ENCODE measurements at regions not wholly inside any gene's neighbourhood (a gene's known extent, or its start where the extent isn't known, plus 50 kb on each side); places are given as distances from the start of the nearest gene placed in this dataset.

DNA sequence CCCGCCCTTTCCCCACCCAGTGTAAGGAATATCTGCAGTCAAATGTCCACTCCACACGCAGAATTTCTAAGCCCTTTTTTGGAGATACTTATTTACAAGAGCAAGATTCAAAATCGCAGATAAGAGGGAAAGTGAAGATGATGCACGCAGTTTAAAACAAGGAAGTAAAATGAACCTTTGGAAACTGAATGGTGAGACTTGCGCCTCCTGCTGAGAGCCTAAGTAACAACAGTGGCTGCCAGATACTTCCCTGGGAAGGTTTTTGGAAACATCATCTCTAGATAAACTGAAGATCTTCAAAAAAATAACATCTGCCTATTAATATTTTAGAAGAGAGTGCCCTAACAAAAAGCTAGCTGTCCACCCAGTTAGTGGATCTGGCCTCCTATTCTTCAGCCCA, 963.1 kb upstream of the FAT3 start:
- H2AFZ ChIP-seq (ENCODE audit: low read length, unreplicated experiment) = no peak overlapping the region
- H3K36me3 ChIP-seq (ENCODE audit: insufficient read depth, low read length) = no peaks in the 10 kb centered on the region
- H3K27me3 ChIP-seq (ENCODE audit: insufficient read depth, low read length) = peaks cover 7% of the 10 kb centered on the region; the same call in 1 of the 2 replicates
- no peaks in the 10 kb centered on the region for H3K4me1 ChIP-seq (ENCODE audit: control insufficient read depth, insufficient read depth, low read length, unreplicated experiment)
- H3K27ac ChIP-seq (ENCODE audit: low read depth, low read length) = no peak overlapping the region
- H3K4me3 ChIP-seq (ENCODE audit: low read depth, low read length) = no peak overlapping the region
- H3K79me2 ChIP-seq (ENCODE audit: control insufficient read depth, insufficient read depth, low read length, unreplicated experiment) = no peaks in the 10 kb centered on the region

DNA sequence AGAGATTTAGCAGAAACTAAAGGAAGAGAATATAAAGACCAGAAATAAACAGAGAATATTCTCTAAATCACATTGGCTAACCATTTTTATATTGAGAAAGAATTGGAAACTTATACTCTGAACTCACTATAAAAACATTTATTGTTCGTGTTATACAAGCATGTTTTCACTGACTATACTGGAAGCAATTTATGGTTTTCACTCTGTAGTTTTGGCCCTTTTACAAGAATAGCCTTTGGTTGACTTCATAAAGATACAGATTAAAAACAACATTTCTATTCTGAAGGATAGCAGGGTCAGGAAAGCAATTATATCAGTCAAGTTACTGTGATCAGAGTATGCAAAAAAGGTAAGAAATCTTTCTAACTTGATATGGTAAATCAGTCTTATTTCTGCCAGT, 965.7 kb upstream of the FAT3 start:
- no peak overlapping the region for H3K4me3 ChIP-seq (ENCODE audit: low read depth, low read length)
- no peak overlapping the region for H2AFZ ChIP-seq (ENCODE audit: low read length, unreplicated experiment)
- no peaks in the 10 kb centered on the region for H3K79me2 ChIP-seq (ENCODE audit: control insufficient read depth, insufficient read depth, low read length, unreplicated experiment)
- H3K27me3 ChIP-seq (ENCODE audit: insufficient read depth, low read length) = peaks cover 6% of the 10 kb centered on the region; the same call in 1 of the 2 replicates
- H3K4me1 ChIP-seq (ENCODE audit: control insufficient read depth, insufficient read depth, low read length, unreplicated experiment) = no peaks in the 10 kb centered on the region
- no peak overlapping the region for H3K27ac ChIP-seq (ENCODE audit: low read depth, low read length)
- H3K36me3 ChIP-seq (ENCODE audit: insufficient read depth, low read length) = no peaks in the 10 kb centered on the region

DNA sequence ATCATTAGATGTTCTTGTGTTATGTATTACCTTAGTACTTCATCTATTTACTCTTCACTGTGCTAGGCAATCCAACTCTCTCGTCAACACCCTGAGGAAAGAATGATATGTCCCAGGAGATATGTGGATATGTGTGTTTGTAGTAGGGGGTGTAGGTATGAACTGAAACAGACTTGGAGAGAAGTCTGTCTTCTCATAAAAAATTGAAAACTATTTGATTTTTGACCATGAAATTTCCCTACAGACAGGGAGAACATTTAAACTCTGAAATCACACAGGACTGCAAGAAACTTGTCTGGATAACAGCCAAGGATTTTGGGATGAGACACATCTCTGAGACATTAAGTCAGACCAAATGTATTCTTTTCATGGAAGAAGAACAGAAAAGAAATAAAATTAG, 967.0 kb upstream of the FAT3 start:
- Histone ChIP-seq H3K79me2 (ENCODE audit: control insufficient read depth, insufficient read depth, low read length, unreplicated experiment) (no peaks in the 10 kb centered on the region), H3K4me1 (ENCODE audit: control insufficient read depth, insufficient read depth, low read length, unreplicated experiment) (no peaks in the 10 kb centered on the region), H3K4me3 (ENCODE audit: low read depth, low read length) (no peak overlapping the region), H3K27me3 (ENCODE audit: insufficient read depth, low read length) (no peaks in the 10 kb centered on the region), H3K36me3 (ENCODE audit: insufficient read depth, low read length) (no peaks in the 10 kb centered on the region), H2AFZ (ENCODE audit: low read length, unreplicated experiment) (no peak overlapping the region), H3K27ac (ENCODE audit: low read depth, low read length) (no peak overlapping the region)

DNA sequence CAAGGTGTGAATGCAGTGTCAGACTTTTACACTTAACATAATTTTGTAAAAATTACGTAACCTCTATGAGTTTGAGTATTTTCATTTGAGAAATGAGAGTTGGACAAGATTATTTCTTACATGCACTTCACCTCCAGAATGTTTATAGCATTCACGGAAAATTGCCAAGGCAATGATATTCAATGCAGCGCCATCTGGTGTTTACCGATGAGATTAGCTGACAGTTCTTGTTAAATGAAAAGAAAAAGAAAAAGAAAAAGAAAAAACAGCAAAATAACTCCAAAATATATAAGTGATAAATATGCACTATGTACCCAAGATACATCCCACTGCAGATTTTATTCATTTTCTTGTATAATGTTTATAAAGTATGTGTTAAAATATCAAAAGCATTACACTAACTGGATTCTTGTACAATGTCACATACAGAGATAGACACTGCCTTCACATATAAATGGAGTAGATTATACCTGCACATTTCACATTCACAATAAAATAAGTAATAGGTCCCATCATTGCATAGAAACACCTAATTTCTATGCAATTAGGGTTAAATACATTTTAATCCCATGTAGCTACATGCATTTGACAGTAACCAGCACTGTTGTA, 976.3 kb upstream of the FAT3 start:
- Histone ChIP-seq H3K27ac (ENCODE audit: low read depth, low read length) (no peak overlapping the region), H3K36me3 (ENCODE audit: insufficient read depth, low read length) (no peaks in the 10 kb centered on the region), H3K4me3 (ENCODE audit: low read depth, low read length) (no peak overlapping the region), H3K79me2 (ENCODE audit: control insufficient read depth, insufficient read depth, low read length, unreplicated experiment) (no peaks in the 10 kb centered on the region), H3K4me1 (ENCODE audit: control insufficient read depth, insufficient read depth, low read length, unreplicated experiment) (no peaks in the 10 kb centered on the region), H3K27me3 (ENCODE audit: insufficient read depth, low read length) (no peaks in the 10 kb centered on the region), H2AFZ (ENCODE audit: low read length, unreplicated experiment) (no peak overlapping the region)

DNA sequence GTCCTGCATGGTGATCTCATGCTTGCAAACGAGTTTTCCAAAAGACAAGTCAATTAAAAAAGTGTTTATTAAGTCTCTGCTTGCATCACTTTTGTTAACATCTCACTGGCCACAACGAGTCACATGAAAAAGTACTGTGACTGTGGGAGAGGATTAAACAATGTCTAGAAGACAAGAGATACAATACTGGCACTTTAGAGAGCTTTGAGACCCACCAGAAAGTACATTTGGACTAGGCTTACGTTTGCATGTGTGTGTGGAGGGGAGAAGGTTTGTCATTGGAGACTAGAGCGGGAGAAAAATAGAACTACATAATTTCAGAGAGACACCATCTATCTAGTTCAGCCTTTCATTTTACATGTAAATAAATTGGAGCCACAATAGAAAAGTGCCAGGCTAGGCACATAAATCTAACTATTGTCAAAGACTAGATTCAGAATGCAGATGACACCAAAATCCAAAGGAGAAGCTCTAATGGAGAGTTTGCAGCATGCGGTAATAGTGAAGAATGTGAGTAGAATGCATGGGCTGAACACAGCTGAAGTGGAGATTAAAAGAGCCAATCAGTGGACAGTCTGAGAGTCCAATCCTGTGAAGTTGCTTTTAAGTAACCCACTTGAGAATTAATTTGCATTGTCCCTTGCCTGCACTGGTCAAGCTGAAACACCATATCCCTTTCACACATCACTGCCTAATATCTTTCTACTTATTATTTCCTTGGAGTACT, 977.4 kb upstream of the FAT3 start:
- Histone ChIP-seq H2AFZ (ENCODE audit: low read length, unreplicated experiment) (no peak overlapping the region), H3K79me2 (ENCODE audit: control insufficient read depth, insufficient read depth, low read length, unreplicated experiment) (no peaks in the 10 kb centered on the region), H3K27ac (ENCODE audit: low read depth, low read length) (no peak overlapping the region), H3K4me3 (ENCODE audit: low read depth, low read length) (no peak overlapping the region), H3K4me1 (ENCODE audit: control insufficient read depth, insufficient read depth, low read length, unreplicated experiment) (no peaks in the 10 kb centered on the region), H3K36me3 (ENCODE audit: insufficient read depth, low read length) (no peaks in the 10 kb centered on the region), H3K27me3 (ENCODE audit: insufficient read depth, low read length) (no peaks in the 10 kb centered on the region)

DNA sequence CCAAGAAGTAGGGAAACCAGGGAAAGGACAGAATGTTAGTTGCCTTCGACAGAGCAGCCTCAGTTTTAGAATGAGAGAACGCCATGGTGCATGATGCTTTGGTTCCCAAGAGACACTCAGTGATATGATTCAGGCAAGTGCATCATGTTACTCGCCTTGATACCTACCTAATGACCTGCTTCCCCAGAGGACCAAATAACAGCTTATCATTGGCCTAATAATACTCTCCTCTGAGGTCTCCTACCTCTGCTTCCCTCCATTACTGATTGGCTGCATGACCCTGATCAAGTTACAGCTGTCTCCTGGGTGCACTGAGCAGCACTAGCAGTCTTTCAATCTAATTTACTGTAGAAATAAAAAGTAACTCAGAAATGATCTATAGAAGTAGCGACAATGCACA, 979.7 kb upstream of the FAT3 start:
- Histone ChIP-seq H3K4me3 (ENCODE audit: low read depth, low read length) (no peak overlapping the region), H3K27me3 (ENCODE audit: insufficient read depth, low read length) (no peaks in the 10 kb centered on the region), H3K79me2 (ENCODE audit: control insufficient read depth, insufficient read depth, low read length, unreplicated experiment) (no peaks in the 10 kb centered on the region), H3K4me1 (ENCODE audit: control insufficient read depth, insufficient read depth, low read length, unreplicated experiment) (no peaks in the 10 kb centered on the region), H3K36me3 (ENCODE audit: insufficient read depth, low read length) (no peaks in the 10 kb centered on the region), H3K27ac (ENCODE audit: low read depth, low read length) (no peak overlapping the region), H2AFZ (ENCODE audit: low read length, unreplicated experiment) (no peak overlapping the region)

DNA sequence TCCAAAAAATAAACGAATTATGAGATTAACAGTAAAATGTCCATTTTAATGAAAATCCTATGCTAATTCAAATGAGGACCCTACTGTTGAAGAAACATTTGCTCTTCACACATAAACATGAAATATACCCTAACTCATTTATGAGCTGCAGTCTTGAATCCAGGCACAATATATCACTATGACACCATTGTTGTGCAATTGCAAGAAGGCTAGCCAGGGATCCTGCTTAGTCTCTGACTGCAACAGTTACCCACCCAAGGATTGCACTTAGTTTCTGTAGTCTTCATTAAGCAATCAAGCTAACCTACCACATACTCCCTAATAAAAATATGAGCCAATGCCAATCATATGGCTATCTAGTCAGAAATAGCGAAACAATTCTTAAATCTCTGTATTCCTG, 981.0 kb upstream of the FAT3 start:
- no peaks in the 10 kb centered on the region for H3K36me3 ChIP-seq (ENCODE audit: insufficient read depth, low read length)
- H3K27me3 ChIP-seq (ENCODE audit: insufficient read depth, low read length) = no peaks in the 10 kb centered on the region
- H3K27ac ChIP-seq (ENCODE audit: low read depth, low read length) = no peak overlapping the region
- H3K79me2 ChIP-seq (ENCODE audit: control insufficient read depth, insufficient read depth, low read length, unreplicated experiment) = no peaks in the 10 kb centered on the region
- H3K4me1 ChIP-seq (ENCODE audit: control insufficient read depth, insufficient read depth, low read length, unreplicated experiment) = no peaks in the 10 kb centered on the region
- H2AFZ ChIP-seq (ENCODE audit: low read length, unreplicated experiment) = no peak overlapping the region
- H3K4me3 ChIP-seq (ENCODE audit: low read depth, low read length) = no peak overlapping the region

DNA sequence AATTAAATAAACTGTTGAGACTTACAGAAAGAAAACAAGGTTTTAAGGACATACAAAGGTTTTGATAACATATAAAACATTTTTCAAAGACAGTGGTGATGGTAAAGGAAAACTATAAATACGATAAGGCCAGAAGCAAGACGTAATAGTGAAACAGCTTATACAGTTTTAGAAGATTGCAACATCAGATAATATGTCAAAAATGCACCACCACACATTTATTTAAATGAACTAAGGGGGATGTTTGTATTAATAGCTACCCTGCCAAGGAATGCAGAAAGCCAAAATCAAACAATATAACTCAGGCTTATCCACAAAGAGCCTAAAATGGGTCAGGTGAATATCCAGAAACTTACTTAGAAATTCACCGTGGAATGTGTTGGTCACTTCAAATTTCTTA, 981.6 kb upstream of the FAT3 start:
- no peaks in the 10 kb centered on the region for H3K36me3 ChIP-seq (ENCODE audit: insufficient read depth, low read length)
- H3K79me2 ChIP-seq (ENCODE audit: control insufficient read depth, insufficient read depth, low read length, unreplicated experiment) = no peaks in the 10 kb centered on the region
- H3K27ac ChIP-seq (ENCODE audit: low read depth, low read length) = no peak overlapping the region
- H3K4me1 ChIP-seq (ENCODE audit: control insufficient read depth, insufficient read depth, low read length, unreplicated experiment) = no peaks in the 10 kb centered on the region
- H2AFZ ChIP-seq (ENCODE audit: low read length, unreplicated experiment) = no peak overlapping the region
- H3K4me3 ChIP-seq (ENCODE audit: low read depth, low read length) = no peak overlapping the region
- no peaks in the 10 kb centered on the region for H3K27me3 ChIP-seq (ENCODE audit: insufficient read depth, low read length)

DNA sequence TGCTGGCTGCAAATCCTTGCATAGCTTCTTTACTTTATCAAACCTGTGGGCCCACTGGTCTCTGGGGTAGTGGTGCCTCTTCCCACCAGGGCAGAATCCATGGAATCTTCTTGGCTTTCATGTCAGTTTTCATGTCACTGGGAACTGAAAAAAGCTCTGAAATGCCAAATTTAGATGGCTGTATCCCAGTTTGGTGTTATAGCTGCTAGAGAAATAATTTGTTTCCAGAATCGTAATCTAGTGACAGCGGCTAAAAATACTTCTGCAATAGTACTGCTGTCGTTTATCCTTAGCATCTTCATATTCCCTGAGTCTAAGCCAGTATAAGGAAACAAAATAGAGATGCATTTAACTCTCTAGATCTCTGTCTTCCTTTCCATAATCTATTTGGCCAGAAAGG, 983.4 kb upstream of the FAT3 start:
- Histone ChIP-seq H2AFZ (ENCODE audit: low read length, unreplicated experiment) (no peak overlapping the region), H3K27ac (ENCODE audit: low read depth, low read length) (no peak overlapping the region), H3K79me2 (ENCODE audit: control insufficient read depth, insufficient read depth, low read length, unreplicated experiment) (no peaks in the 10 kb centered on the region), H3K36me3 (ENCODE audit: insufficient read depth, low read length) (no peaks in the 10 kb centered on the region), H3K4me3 (ENCODE audit: low read depth, low read length) (no peak overlapping the region), H3K4me1 (ENCODE audit: control insufficient read depth, insufficient read depth, low read length, unreplicated experiment) (no peaks in the 10 kb centered on the region), H3K27me3 (ENCODE audit: insufficient read depth, low read length) (no peaks in the 10 kb centered on the region)

DNA sequence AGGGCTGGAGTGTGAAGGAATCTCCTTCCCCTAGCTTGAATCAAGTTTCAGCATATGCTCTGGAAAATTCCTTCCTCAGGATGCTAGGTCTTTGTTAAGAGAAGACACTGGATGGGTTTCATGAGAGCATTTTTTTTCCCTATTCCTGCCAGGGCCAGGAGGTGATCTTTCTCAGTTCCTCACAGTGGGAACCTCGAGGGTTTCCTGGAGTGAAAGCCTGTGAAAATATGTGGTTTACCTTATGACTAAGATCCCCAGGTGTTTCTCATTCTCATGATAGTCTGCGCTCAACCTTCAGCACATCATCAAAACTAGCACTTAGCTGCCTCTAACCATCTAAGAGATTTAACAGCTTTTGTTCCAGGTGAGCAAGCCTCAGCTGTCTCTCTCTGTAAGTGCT, 985.3 kb upstream of the FAT3 start:
- H3K27me3 ChIP-seq (ENCODE audit: insufficient read depth, low read length) = no peaks in the 10 kb centered on the region
- no peak overlapping the region for H2AFZ ChIP-seq (ENCODE audit: low read length, unreplicated experiment)
- H3K79me2 ChIP-seq (ENCODE audit: control insufficient read depth, insufficient read depth, low read length, unreplicated experiment) = no peaks in the 10 kb centered on the region
- H3K4me1 ChIP-seq (ENCODE audit: control insufficient read depth, insufficient read depth, low read length, unreplicated experiment) = no peaks in the 10 kb centered on the region
- no peaks in the 10 kb centered on the region for H3K36me3 ChIP-seq (ENCODE audit: insufficient read depth, low read length)
- no peak overlapping the region for H3K4me3 ChIP-seq (ENCODE audit: low read depth, low read length)
- no peak overlapping the region for H3K27ac ChIP-seq (ENCODE audit: low read depth, low read length)

DNA sequence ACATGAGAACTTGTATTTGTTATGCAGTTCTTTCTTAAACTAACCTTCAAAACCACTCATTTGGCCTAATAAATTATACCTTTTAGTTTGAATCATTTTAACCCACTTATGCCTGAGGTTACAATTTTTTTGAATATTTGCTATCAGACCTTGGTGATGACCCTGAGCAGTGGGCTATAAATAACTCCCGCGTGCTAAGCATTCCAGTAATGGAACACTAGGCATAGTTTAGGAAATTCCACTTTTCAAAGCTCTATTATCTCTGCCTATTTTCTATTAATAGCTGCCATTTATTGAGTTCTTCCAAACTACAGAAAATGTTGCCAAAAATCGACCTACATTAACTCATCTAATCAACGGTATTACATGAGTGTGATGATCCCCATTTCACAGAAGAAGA, 993.4 kb upstream of the FAT3 start:
- Histone ChIP-seq H3K4me1 (ENCODE audit: control insufficient read depth, insufficient read depth, low read length, unreplicated experiment) (no peaks in the 10 kb centered on the region), H3K27me3 (ENCODE audit: insufficient read depth, low read length) (no peaks in the 10 kb centered on the region), H3K79me2 (ENCODE audit: control insufficient read depth, insufficient read depth, low read length, unreplicated experiment) (no peaks in the 10 kb centered on the region), H3K27ac (ENCODE audit: low read depth, low read length) (no peak overlapping the region), H3K36me3 (ENCODE audit: insufficient read depth, low read length) (no peaks in the 10 kb centered on the region), H2AFZ (ENCODE audit: low read length, unreplicated experiment) (no peak overlapping the region), H3K4me3 (ENCODE audit: low read depth, low read length) (no peak overlapping the region)

Measured in ACC112 (cell line).